ENCODE measurements at regions not wholly inside any gene's neighbourhood (a gene's known extent, or its start where the extent isn't known, plus 50 kb on each side); places are given as distances from the start of the nearest gene placed in this dataset.

GRCh38 chr5:166991601-166992000 lies 1299.8 kb upstream of the WWC1 start:
- no peaks in the 10 kb centered on the region for H3K9me3 ChIP-seq (ENCODE audit: control insufficient read depth in 3 of 3, low read length in 3 of 3)
- no peak overlapping the region for H3K9ac ChIP-seq (ENCODE audit: low read depth in 1 of 3, low read length in 3 of 3)
- H3K4me1 ChIP-seq (ENCODE audit: control insufficient read depth in 3 of 3, insufficient read depth in 3 of 3, low read length in 3 of 3), result peaks cover 0 to 5% (median 2%) of the 10 kb centered on the region in 3 donors
- no peaks in the 10 kb centered on the region for H3K27me3 ChIP-seq (ENCODE audit: control insufficient read depth in 3 of 3, insufficient read depth in 3 of 3, low read length in 3 of 3)
- no peak overlapping the region for H3K27ac ChIP-seq (ENCODE audit: low read depth, low read length)
- no peaks in the 10 kb centered on the region for H3K36me3 ChIP-seq (ENCODE audit: control insufficient read depth in 3 of 3, insufficient read depth in 3 of 3, low read length in 3 of 3)
- H3K4me3 ChIP-seq (ENCODE audit: low read length in 3 of 3), result no peak overlapping the region

- H3K4me3 ChIP-seq (ENCODE audit: low read length in 3 of 3), result no peak overlapping the region
- H3K4me1 ChIP-seq (ENCODE audit: control insufficient read depth in 3 of 3, insufficient read depth in 3 of 3, low read length in 3 of 3), result peaks cover 0 to 5% (median 2%) of the 10 kb centered on the region in 3 donors
- no peaks in the 10 kb centered on the region for H3K9me3 ChIP-seq (ENCODE audit: control insufficient read depth in 3 of 3, low read length in 3 of 3)
- no peak overlapping the region for H3K27ac ChIP-seq (ENCODE audit: low read depth, low read length)
- H3K27me3 ChIP-seq (ENCODE audit: control insufficient read depth in 3 of 3, insufficient read depth in 3 of 3, low read length in 3 of 3), result no peaks in the 10 kb centered on the region
- H3K36me3 ChIP-seq (ENCODE audit: control insufficient read depth in 3 of 3, insufficient read depth in 3 of 3, low read length in 3 of 3), result no peaks in the 10 kb centered on the region
- H3K9ac ChIP-seq (ENCODE audit: low read depth in 1 of 3, low read length in 3 of 3), result no peak overlapping the region
Observed at GRCh38 chr5:166992108-166992507, 1299.3 kb upstream of the WWC1 start.

- H3K9ac ChIP-seq (ENCODE audit: low read depth in 1 of 3, low read length in 3 of 3), result no peak overlapping the region
- no peaks in the 10 kb centered on the region for H3K27me3 ChIP-seq (ENCODE audit: control insufficient read depth in 3 of 3, insufficient read depth in 3 of 3, low read length in 3 of 3)
- H3K27ac ChIP-seq (ENCODE audit: low read depth, low read length), result no peak overlapping the region
- no peaks in the 10 kb centered on the region for H3K9me3 ChIP-seq (ENCODE audit: control insufficient read depth in 3 of 3, low read length in 3 of 3)
- peaks cover 0 to 5% (median 2%) of the 10 kb centered on the region in 3 donors for H3K4me1 ChIP-seq (ENCODE audit: control insufficient read depth in 3 of 3, insufficient read depth in 3 of 3, low read length in 3 of 3)
- H3K4me3 ChIP-seq (ENCODE audit: low read length in 3 of 3), result no peak overlapping the region
- H3K36me3 ChIP-seq (ENCODE audit: control insufficient read depth in 3 of 3, insufficient read depth in 3 of 3, low read length in 3 of 3), result no peaks in the 10 kb centered on the region
Observed at GRCh38 chr5:166992874-166993722, 1298.3 kb upstream of the WWC1 start.

- Histone ChIP-seq H3K4me1 (ENCODE audit: control insufficient read depth in 3 of 3, insufficient read depth in 3 of 3, low read length in 3 of 3) (peaks cover 0 to 5% (median 2%) of the 10 kb centered on the region in 3 donors), H3K9me3 (ENCODE audit: control insufficient read depth in 3 of 3, low read length in 3 of 3) (no peaks in the 10 kb centered on the region), H3K27ac (ENCODE audit: low read depth, low read length) (no peak overlapping the region), H3K9ac (ENCODE audit: low read depth in 1 of 3, low read length in 3 of 3) (no peak overlapping the region), H3K27me3 (ENCODE audit: control insufficient read depth in 3 of 3, insufficient read depth in 3 of 3, low read length in 3 of 3) (no peaks in the 10 kb centered on the region), H3K36me3 (ENCODE audit: control insufficient read depth in 3 of 3, insufficient read depth in 3 of 3, low read length in 3 of 3) (no peaks in the 10 kb centered on the region), H3K4me3 (ENCODE audit: low read length in 3 of 3) (no peak overlapping the region)
Observed at GRCh38 chr5:166994226-166994625, 1297.2 kb upstream of the WWC1 start.

- Histone ChIP-seq H3K36me3 (ENCODE audit: control insufficient read depth in 3 of 3, insufficient read depth in 3 of 3, low read length in 3 of 3) (no peaks in the 10 kb centered on the region), H3K27me3 (ENCODE audit: control insufficient read depth in 3 of 3, insufficient read depth in 3 of 3, low read length in 3 of 3) (no peaks in the 10 kb centered on the region), H3K9me3 (ENCODE audit: control insufficient read depth in 3 of 3, low read length in 3 of 3) (no peaks in the 10 kb centered on the region), H3K27ac (ENCODE audit: low read depth, low read length) (no peak overlapping the region), H3K4me1 (ENCODE audit: control insufficient read depth in 3 of 3, insufficient read depth in 3 of 3, low read length in 3 of 3) (no peaks in the 10 kb centered on the region), H3K4me3 (ENCODE audit: low read length in 3 of 3) (no peak overlapping the region), H3K9ac (ENCODE audit: low read depth in 1 of 3, low read length in 3 of 3) (no peak overlapping the region)
Observed at GRCh38 chr5:167001246-167001645, 1290.2 kb upstream of the WWC1 start.

- H3K36me3 ChIP-seq (ENCODE audit: control insufficient read depth in 3 of 3, insufficient read depth in 3 of 3, low read length in 3 of 3), result no peaks in the 10 kb centered on the region
- no peak overlapping the region for H3K9ac ChIP-seq (ENCODE audit: low read depth in 1 of 3, low read length in 3 of 3)
- H3K9me3 ChIP-seq (ENCODE audit: control insufficient read depth in 3 of 3, low read length in 3 of 3), result no peaks in the 10 kb centered on the region
- H3K4me1 ChIP-seq (ENCODE audit: control insufficient read depth in 3 of 3, insufficient read depth in 3 of 3, low read length in 3 of 3), result no peaks in the 10 kb centered on the region
- H3K27me3 ChIP-seq (ENCODE audit: control insufficient read depth in 3 of 3, insufficient read depth in 3 of 3, low read length in 3 of 3), result no peaks in the 10 kb centered on the region
- H3K27ac ChIP-seq (ENCODE audit: low read depth, low read length), result no peak overlapping the region
- no peak overlapping the region for H3K4me3 ChIP-seq (ENCODE audit: low read length in 3 of 3)
Observed at GRCh38 chr5:167008705-167009104, 1282.7 kb upstream of the WWC1 start.

GRCh38 chr5:167011196-167011595 lies 1280.2 kb upstream of the WWC1 start:
- Histone ChIP-seq H3K9ac (ENCODE audit: low read depth in 1 of 3, low read length in 3 of 3) (no peak overlapping the region), H3K4me3 (ENCODE audit: low read length in 3 of 3) (no peak overlapping the region), H3K36me3 (ENCODE audit: control insufficient read depth in 3 of 3, insufficient read depth in 3 of 3, low read length in 3 of 3) (no peaks in the 10 kb centered on the region), H3K27ac (ENCODE audit: low read depth, low read length) (no peak overlapping the region), H3K9me3 (ENCODE audit: control insufficient read depth in 3 of 3, low read length in 3 of 3) (no peaks in the 10 kb centered on the region), H3K4me1 (ENCODE audit: control insufficient read depth in 3 of 3, insufficient read depth in 3 of 3, low read length in 3 of 3) (no peaks in the 10 kb centered on the region), H3K27me3 (ENCODE audit: control insufficient read depth in 3 of 3, insufficient read depth in 3 of 3, low read length in 3 of 3) (no peaks in the 10 kb centered on the region)

- H3K9me3 ChIP-seq (ENCODE audit: control insufficient read depth in 3 of 3, low read length in 3 of 3), result no peaks in the 10 kb centered on the region
- no peak overlapping the region for H3K27ac ChIP-seq (ENCODE audit: low read depth, low read length)
- no peaks in the 10 kb centered on the region for H3K27me3 ChIP-seq (ENCODE audit: control insufficient read depth in 3 of 3, insufficient read depth in 3 of 3, low read length in 3 of 3)
- H3K9ac ChIP-seq (ENCODE audit: low read depth in 1 of 3, low read length in 3 of 3), result no peak overlapping the region
- no peak overlapping the region for H3K4me3 ChIP-seq (ENCODE audit: low read length in 3 of 3)
- H3K36me3 ChIP-seq (ENCODE audit: control insufficient read depth in 3 of 3, insufficient read depth in 3 of 3, low read length in 3 of 3), result no peaks in the 10 kb centered on the region
- H3K4me1 ChIP-seq (ENCODE audit: control insufficient read depth in 3 of 3, insufficient read depth in 3 of 3, low read length in 3 of 3), result no peaks in the 10 kb centered on the region
Observed at GRCh38 chr5:167012123-167013034, 1279.1 kb upstream of the WWC1 start.

- no peaks in the 10 kb centered on the region for H3K36me3 ChIP-seq (ENCODE audit: control insufficient read depth in 3 of 3, insufficient read depth in 3 of 3, low read length in 3 of 3)
Observed at GRCh38 chr5:167014401-167015056, 1276.9 kb upstream of the WWC1 start.

More at GRCh38 chr5:167014401-167015056, 1276.9 kb upstream of the WWC1 start:
- H3K27ac ChIP-seq (ENCODE audit: low read depth, low read length), result no peak overlapping the region
- no peak overlapping the region for H3K4me3 ChIP-seq (ENCODE audit: low read length in 3 of 3)
- no peaks in the 10 kb centered on the region for H3K9me3 ChIP-seq (ENCODE audit: control insufficient read depth in 3 of 3, low read length in 3 of 3)
- H3K9ac ChIP-seq (ENCODE audit: low read depth in 1 of 3, low read length in 3 of 3), result no peak overlapping the region
- H3K27me3 ChIP-seq (ENCODE audit: control insufficient read depth in 3 of 3, insufficient read depth in 3 of 3, low read length in 3 of 3), result no peaks in the 10 kb centered on the region
- H3K4me1 ChIP-seq (ENCODE audit: control insufficient read depth in 3 of 3, insufficient read depth in 3 of 3, low read length in 3 of 3), result no peaks in the 10 kb centered on the region

Data from skeletal muscle tissue (tissue), 3 donors.